ENCODE measurements at regions not wholly inside any gene's neighbourhood (a gene's known extent, or its start where the extent isn't known, plus 50 kb on each side); places are given as distances from the start of the nearest gene placed in this dataset.

DNA sequence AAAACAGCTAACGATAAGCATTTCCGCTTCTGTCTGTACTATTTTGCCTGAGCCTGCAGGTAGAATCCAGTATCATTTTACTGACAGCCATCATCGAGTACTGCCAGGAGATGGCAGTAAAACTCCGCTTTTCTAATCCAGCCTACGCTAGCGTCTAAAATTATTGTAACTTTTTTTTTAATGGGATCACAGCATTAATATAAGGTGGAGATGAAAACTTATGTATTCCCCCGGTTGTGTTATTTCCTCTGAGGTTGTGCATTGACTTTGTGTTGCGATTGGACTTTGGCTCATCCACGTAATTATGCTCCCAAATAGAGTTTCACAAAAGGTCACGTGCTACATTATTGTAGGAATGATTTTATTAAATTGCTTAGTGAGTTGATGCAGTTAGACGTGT is 248.1 kb downstream of the C4orf33 start:
- 35 to 37% methylated on average over 11 of the region's 11 CpGs for WGBS, 2 donors

DNA sequence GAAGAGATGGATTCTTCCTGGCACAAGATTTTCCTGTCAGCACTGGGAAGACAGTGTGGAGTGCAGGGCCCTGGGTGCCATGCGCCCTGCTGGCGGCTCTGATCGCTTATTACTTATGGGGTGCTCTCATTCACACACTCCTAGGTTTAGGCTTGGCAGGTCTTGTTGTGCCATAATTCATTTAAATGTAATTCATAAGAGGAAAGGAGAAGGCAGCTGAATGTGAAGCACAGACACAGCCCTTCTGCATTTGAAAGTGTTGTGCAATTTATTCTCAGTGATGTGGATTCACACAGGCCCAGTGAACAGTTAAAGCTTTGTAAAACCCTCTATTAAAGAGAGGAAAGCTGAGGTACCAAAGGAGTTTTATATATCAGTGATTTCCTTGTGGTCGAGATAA is 249.7 kb downstream of the C4orf33 start:
- Histone ChIP-seq H3K4me3 (replicated peaks in 1 of 3) (no peak overlapping the region), H3K4me1 (no peaks in the 10 kb centered on the region)
- intact Hi-C loops (cut with DNase I), result no loop called here

More for the DNA sequence above, 248.1 kb downstream of the C4orf33 start:
- DNase-seq, result peak; percentile 9 to 16
- TF ChIP-seq POLR2A (IDR thresholded peaks at IDR 0.05), result no peak
- TF ChIP-seq, protein P1, sequence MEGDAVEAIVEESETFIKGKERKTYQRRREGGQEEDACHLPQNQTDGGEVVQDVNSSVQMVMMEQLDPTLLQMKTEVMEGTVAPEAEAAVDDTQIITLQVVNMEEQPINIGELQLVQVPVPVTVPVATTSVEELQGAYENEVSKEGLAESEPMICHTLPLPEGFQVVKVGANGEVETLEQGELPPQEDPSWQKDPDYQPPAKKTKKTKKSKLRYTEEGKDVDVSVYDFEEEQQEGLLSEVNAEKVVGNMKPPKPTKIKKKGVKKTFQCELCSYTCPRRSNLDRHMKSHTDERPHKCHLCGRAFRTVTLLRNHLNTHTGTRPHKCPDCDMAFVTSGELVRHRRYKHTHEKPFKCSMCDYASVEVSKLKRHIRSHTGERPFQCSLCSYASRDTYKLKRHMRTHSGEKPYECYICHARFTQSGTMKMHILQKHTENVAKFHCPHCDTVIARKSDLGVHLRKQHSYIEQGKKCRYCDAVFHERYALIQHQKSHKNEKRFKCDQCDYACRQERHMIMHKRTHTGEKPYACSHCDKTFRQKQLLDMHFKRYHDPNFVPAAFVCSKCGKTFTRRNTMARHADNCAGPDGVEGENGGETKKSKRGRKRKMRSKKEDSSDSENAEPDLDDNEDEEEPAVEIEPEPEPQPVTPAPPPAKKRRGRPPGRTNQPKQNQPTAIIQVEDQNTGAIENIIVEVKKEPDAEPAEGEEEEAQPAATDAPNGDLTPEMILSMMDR (IDR thresholded peaks at IDR 0.05), result peak in 5 of 6 experiments; percentile 17 to 59 (median 47)
- Histone ChIP-seq H3K9me3 (no peaks in the 10 kb centered on the region), H3K27ac (no peak overlapping the region), H3K36me3 (no peaks in the 10 kb centered on the region), H3K27me3 (no peaks in the 10 kb centered on the region), H3K4me3 (replicated peaks in 1 of 3) (no peak overlapping the region), H3K4me1 (no peaks in the 10 kb centered on the region)
- intact Hi-C loops (cut with DNase I), result no loop called here

DNA sequence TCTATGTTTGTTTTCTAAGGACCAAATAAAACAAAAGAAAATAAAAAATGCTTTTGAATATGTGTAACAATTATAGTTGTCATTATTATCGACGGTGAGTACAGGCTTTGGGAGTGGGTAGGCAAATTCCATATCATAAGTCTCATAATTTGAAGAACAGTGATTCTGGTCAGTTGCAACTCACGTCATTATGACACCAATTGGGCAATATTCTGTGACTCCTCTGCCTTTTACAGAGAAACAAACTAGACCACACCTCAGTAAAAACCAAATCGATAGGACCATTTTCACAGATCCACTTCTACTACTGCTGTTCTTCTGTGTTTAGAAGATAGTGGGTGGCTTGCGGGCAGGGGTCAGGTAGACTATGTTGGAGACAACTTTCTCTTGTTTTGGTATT is 250.1 kb downstream of the C4orf33 start:
- no peaks in the 10 kb centered on the region for H3K36me3 ChIP-seq
- H3K4me1 ChIP-seq, result peaks cover 0 to 4% of the 10 kb centered on the region in 2 donors
- intact Hi-C loops (cut with DNase I), result no loop called here
- DNase-seq, result no peak
- H3K27me3 ChIP-seq, result no peaks in the 10 kb centered on the region
- H3K9me3 ChIP-seq, result no peaks in the 10 kb centered on the region
- WGBS, 2 donors, result 79 to 82% methylated on average over 5 of the region's 5 CpGs
- TF ChIP-seq, protein P1 (IDR thresholded peaks at IDR 0.05), result no peak
- TF ChIP-seq POLR2A (IDR thresholded peaks at IDR 0.05), result no peak
- no peak overlapping the region for H3K27ac ChIP-seq
- no peak overlapping the region for H3K4me3 ChIP-seq (replicated peaks in 1 of 3)

More for the DNA sequence above, 249.7 kb downstream of the C4orf33 start:
- TF ChIP-seq POLR2A (IDR thresholded peaks at IDR 0.05), result no peak
- TF ChIP-seq, protein P1 (IDR thresholded peaks at IDR 0.05), result no peak
- H3K9me3 ChIP-seq, result no peaks in the 10 kb centered on the region
- no peak for DNase-seq
- no peaks in the 10 kb centered on the region for H3K27me3 ChIP-seq
- no peaks in the 10 kb centered on the region for H3K36me3 ChIP-seq
- H3K27ac ChIP-seq, result no peak overlapping the region
- WGBS, 2 donors, result 90 to 97% methylated on average over 4 of the region's 4 CpGs

DNA sequence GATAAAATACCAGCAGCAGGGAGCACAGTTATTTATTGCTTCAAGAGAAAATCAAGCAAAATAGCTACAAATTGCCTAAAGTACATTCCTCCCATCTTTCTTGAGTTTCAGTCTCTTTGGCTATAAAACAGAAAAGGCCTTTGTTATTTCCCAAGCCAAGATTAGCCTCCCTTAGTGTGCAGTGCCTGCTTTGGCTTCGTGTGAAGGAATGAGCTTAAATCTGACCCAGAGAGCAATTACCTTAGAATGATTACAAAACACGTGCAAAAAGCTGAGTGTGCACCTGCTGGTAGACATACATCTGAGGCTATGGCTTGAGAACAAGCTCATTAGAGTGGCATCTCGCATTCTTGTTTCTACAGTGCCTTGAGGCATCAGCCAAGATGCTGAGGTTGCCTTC is 250.8 kb downstream of the C4orf33 start:
- H3K36me3 ChIP-seq, result no peaks in the 10 kb centered on the region
- DNase-seq, result no peak
- H3K4me1 ChIP-seq, result peaks cover 0 to 5% of the 10 kb centered on the region in 2 donors
- H3K4me3 ChIP-seq (replicated peaks in 1 of 3), result no peak overlapping the region
- no peak overlapping the region for H3K27ac ChIP-seq
- TF ChIP-seq POLR2A (IDR thresholded peaks at IDR 0.05), result no peak
- TF ChIP-seq, protein P1 (IDR thresholded peaks at IDR 0.05), result no peak
- 65 to 74% methylated on average over 3 of the region's 3 CpGs for WGBS, 2 donors
- no peaks in the 10 kb centered on the region for H3K9me3 ChIP-seq
- H3K27me3 ChIP-seq, result no peaks in the 10 kb centered on the region
- intact Hi-C loops (cut with DNase I), result no loop called here

DNA sequence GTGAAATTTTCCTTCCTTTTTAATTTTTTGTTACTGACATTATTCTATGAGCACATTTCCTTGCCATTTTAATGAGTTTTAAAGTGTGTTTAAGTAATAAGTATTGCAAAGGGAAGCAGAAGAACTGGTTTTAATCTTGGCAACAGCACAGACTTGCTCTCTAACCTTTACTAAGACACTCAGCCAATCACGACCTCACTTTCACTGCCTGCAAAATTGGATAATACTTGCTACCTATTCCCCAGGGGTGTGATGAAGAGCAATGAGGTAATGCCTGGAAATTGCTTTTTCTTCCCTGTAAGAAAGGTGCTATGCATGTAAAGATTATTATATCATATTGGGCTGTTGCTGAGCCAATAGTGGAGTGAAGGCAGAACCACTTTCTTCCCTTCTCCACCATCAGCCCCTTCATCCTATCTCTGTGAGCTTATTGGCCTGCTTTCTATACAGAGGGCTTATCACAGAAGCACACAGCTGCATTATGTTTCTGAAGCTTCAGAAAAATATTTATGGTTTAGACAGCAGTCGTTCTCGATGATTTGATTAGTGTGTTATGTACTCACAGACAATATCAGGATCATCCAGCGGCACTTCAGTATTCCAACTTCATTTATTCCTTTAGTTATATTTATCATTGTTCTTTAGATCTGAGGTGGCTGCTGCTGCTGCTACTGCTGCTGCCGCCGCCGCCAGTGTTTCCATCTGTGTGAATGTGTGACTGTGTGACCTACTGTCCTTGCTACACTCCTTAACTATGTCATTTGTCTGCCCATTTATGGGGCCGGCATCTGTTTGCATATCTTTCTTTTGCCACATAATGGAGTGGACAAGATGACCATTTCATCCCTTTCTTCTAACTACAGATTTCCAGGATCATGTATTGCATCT is 255.1 kb downstream of the C4orf33 start:
- DNase-seq, result peak; percentile 38 to 44
- H3K4me3 ChIP-seq (replicated peaks in 1 of 3), result no peak overlapping the region
- H3K27me3 ChIP-seq, result no peaks in the 10 kb centered on the region
- no peak overlapping the region for H3K27ac ChIP-seq
- no peaks in the 10 kb centered on the region for H3K36me3 ChIP-seq
- intact Hi-C loops (cut with DNase I), result no loop called here
- H3K4me1 ChIP-seq, result peaks cover 0 to 5% of the 10 kb centered on the region in 2 donors
- H3K9me3 ChIP-seq, result no peaks in the 10 kb centered on the region
- TF ChIP-seq, protein P1 (IDR thresholded peaks at IDR 0.05), result no peak
- no peak for TF ChIP-seq POLR2A (IDR thresholded peaks at IDR 0.05)
- WGBS, 2 donors, result 81 to 82% methylated on average over 8 of the region's 8 CpGs
